C4-2B (cell line): ENCODE measurements at regions not wholly inside any gene's neighbourhood (a gene's known extent, or its start where the extent isn't known, plus 50 kb on each side); places are given as distances from the start of the nearest gene placed in this dataset.

ENCODE experiments used
- ZFX ChIP-seq: fragments of 450-650 bp; IDR thresholded peaks from 2 replicates; pipeline ENCODE4 v1.6.1; 2017
- TF ChIP-seq, protein P1 (sequence below): fragments of 450-650 bp; conservative IDR thresholded peaks from 2 replicates; pipeline ENCODE4 v1.5.1; 2017; ENCODE audit warnings: mild to moderate bottlenecking

GRCh38 chr4:186832906-186833305 is 109.2 kb upstream of the FAT1 start:
- TF ChIP-seq, protein P1, sequence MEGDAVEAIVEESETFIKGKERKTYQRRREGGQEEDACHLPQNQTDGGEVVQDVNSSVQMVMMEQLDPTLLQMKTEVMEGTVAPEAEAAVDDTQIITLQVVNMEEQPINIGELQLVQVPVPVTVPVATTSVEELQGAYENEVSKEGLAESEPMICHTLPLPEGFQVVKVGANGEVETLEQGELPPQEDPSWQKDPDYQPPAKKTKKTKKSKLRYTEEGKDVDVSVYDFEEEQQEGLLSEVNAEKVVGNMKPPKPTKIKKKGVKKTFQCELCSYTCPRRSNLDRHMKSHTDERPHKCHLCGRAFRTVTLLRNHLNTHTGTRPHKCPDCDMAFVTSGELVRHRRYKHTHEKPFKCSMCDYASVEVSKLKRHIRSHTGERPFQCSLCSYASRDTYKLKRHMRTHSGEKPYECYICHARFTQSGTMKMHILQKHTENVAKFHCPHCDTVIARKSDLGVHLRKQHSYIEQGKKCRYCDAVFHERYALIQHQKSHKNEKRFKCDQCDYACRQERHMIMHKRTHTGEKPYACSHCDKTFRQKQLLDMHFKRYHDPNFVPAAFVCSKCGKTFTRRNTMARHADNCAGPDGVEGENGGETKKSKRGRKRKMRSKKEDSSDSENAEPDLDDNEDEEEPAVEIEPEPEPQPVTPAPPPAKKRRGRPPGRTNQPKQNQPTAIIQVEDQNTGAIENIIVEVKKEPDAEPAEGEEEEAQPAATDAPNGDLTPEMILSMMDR = no peak
- TF ChIP-seq ZFX = no peak
